Endodermal cell (in vitro differentiated cells): ENCODE measurements at regions not wholly inside any gene's neighbourhood (a gene's known extent, or its start where the extent isn't known, plus 50 kb on each side); places are given as distances from the start of the nearest gene placed in this dataset.
A peak's percentile ranks its signal among the peaks of the same experiment; 100 is the strongest.

Experiments used
- DNase-seq: peaks from one replicate; pipeline ENCODE4 v3.0.0-alpha.2; 2017
- H3K27ac ChIP-seq: 2 replicates; pipeline ENCODE4 v1.5.1; 2013; ENCODE audit warnings: mild to moderate bottlenecking, low read depth, low read length, moderate library complexity
- H3K27me3 ChIP-seq: 2 replicates; pipeline ENCODE4 v1.6.1; 2013; ENCODE audit warnings: mild to moderate bottlenecking, low read length, moderate library complexity; ENCODE audit not compliant: insufficient read depth, control insufficient read depth, poor library complexity, severe bottlenecking
- H3K36me3 ChIP-seq: 2 replicates; pipeline ENCODE4 v1.7.0; 2013; ENCODE audit warnings: mild to moderate bottlenecking, low read length, moderate library complexity; ENCODE audit not compliant: control insufficient read depth, insufficient read depth
- H3K4me1 ChIP-seq: one replicate; pipeline ENCODE4 v1.7.0; 2013; ENCODE audit warnings: low read length; ENCODE audit not compliant: control insufficient read depth, insufficient read depth
- H3K4me3 ChIP-seq: 2 replicates; pipeline ENCODE4 v1.5.1; 2013; ENCODE audit warnings: mild to moderate bottlenecking, low read length, moderate library complexity
- H3K9ac ChIP-seq: 2 replicates; pipeline ENCODE4 v1.6.1; 2013; ENCODE audit warnings: mild to moderate bottlenecking, low read length, moderate library complexity; ENCODE audit not compliant: poor library complexity, severe bottlenecking; ENCODE audit errors: extremely low read depth
- H3K9me3 ChIP-seq: 2 replicates; pipeline ENCODE4 v1.6.1; 2013; ENCODE audit warnings: mild to moderate bottlenecking, low read length, moderate library complexity; ENCODE audit not compliant: control insufficient read depth
- H3K27ac Mint-ChIP-seq: 2 replicates; pipeline ENCODE4 v1.8.0; 2020; ENCODE audit warnings: mixed read lengths
- H3K27me3 Mint-ChIP-seq: 2 replicates; pipeline ENCODE4 v1.8.0; 2021; ENCODE audit warnings: mild to moderate bottlenecking, mixed read lengths; ENCODE audit not compliant: insufficient read depth
- H3K36me3 Mint-ChIP-seq: 2 replicates; pipeline ENCODE4 v1.8.0; 2020; ENCODE audit warnings: low read depth, mixed read lengths
- H3K4me1 Mint-ChIP-seq: 2 replicates; pipeline ENCODE4 v1.8.0; 2020; ENCODE audit warnings: mixed read lengths
- H3K4me3 Mint-ChIP-seq: 2 replicates; pipeline ENCODE4 v1.8.0; 2020; ENCODE audit warnings: mild to moderate bottlenecking, moderate library complexity, mixed read lengths
- H3K9me3 Mint-ChIP-seq: 2 replicates; pipeline ENCODE4 v1.8.0; 2020; ENCODE audit warnings: mild to moderate bottlenecking, mixed read lengths
- CTCF ChIP-seq: fragments of 200-600 bp; sonication (generic); conservative IDR thresholded peaks from 2 replicates; pipeline ENCODE4 v1.5.0; 2021; ENCODE audit warnings: antibody characterized with exemption, mild to moderate bottlenecking
- WGBS, 2 experiments: methylation state at CpG; one replicate each; pipeline versions ENCODE4 v1.1.5 to v1.1.7; 2013; ENCODE audit warnings: missing lambda C conversion rate in 2 of 2, mixed read lengths in 1 of 2; ENCODE audit not compliant: insufficient coverage in 1 of 2, insufficient read length in 1 of 2; 5-methylcytosine and 5-hydroxymethylcytosine counted together

DNA sequence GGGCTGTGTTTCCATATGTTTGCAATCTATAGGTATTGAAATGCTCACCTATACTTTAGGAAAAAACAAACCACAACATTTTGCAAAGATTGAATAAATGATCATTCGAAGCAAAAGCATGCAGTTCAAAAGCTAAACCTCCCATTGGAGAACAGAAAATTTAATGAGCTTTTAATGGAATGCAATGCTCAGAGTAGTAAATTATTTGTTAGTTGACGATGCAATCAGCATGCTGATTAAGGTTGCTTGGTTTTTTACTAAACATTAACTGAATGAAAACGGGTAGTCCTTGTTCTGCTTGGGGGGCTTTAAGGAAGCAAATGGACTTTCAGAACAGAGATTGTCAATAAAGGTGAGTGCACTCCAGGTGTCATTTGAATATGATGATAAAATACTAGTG is 123.3 kb upstream of the TMEM161B start:
- H3K27me3 Mint-ChIP-seq: peaks cover 87% of the 10 kb centered on the region
- WGBS, 2 experiments: 70 to 80% methylated on average over 2 to 3 of the region's 3 CpGs

GRCh38 chr5:88391116-88391515 is 122.5 kb upstream of the TMEM161B start:
- H3K9me3 ChIP-seq: no peaks in the 10 kb centered on the region
- no peak overlapping the region for H3K9ac ChIP-seq
- no peaks in the 10 kb centered on the region for H3K36me3 Mint-ChIP-seq
- no peak overlapping the region for H3K27ac Mint-ChIP-seq
- peaks cover 60% of the 10 kb centered on the region for H3K4me1 Mint-ChIP-seq
- H3K4me3 ChIP-seq: no peak overlapping the region
- H3K4me3 Mint-ChIP-seq: no peak overlapping the region
- no peaks in the 10 kb centered on the region for H3K4me1 ChIP-seq
- DNase-seq: no peak
- H3K9me3 Mint-ChIP-seq: no peaks in the 10 kb centered on the region
- peaks cover 75% of the 10 kb centered on the region for H3K27me3 ChIP-seq
- H3K27ac ChIP-seq: peak overlapping the region; percentile 91
- TF ChIP-seq CTCF: no peak
- peaks cover 78% of the 10 kb centered on the region for H3K27me3 Mint-ChIP-seq
- no peaks in the 10 kb centered on the region for H3K36me3 ChIP-seq
- 60 to 65% methylated on average over 5 to 8 of the region's 8 CpGs for WGBS, 2 experiments

More for the DNA sequence above, 123.3 kb upstream of the TMEM161B start:
- Histone ChIP-seq H3K27ac (no peak overlapping the region), H3K27me3 (peaks cover 84% of the 10 kb centered on the region), H3K4me3 (no peak overlapping the region), H3K9me3 (no peaks in the 10 kb centered on the region), H3K9ac (no peak overlapping the region), H3K4me1 (no peaks in the 10 kb centered on the region), H3K36me3 (no peaks in the 10 kb centered on the region)
- DNase-seq: no peak
- H3K27ac Mint-ChIP-seq: no peak overlapping the region
- H3K36me3 Mint-ChIP-seq: no peaks in the 10 kb centered on the region
- H3K9me3 Mint-ChIP-seq: no peaks in the 10 kb centered on the region
- H3K4me1 Mint-ChIP-seq: peaks cover 57% of the 10 kb centered on the region
- no peak overlapping the region for H3K4me3 Mint-ChIP-seq
- TF ChIP-seq CTCF: no peak

- 85% methylated on average over 2 of the region's 2 CpGs; no CpG with 5 or more reads in 1 of the 2 experiments for WGBS, 2 experiments
- Mint-ChIP-seq H3K27me3 (peaks cover 73% of the 10 kb centered on the region), H3K27ac (no peak overlapping the region), H3K4me1 (peaks cover 61% of the 10 kb centered on the region), H3K9me3 (no peaks in the 10 kb centered on the region), H3K36me3 (no peaks in the 10 kb centered on the region), H3K4me3 (no peak overlapping the region)
- Histone ChIP-seq H3K4me3 (no peak overlapping the region), H3K9me3 (no peaks in the 10 kb centered on the region), H3K9ac (no peak overlapping the region), H3K36me3 (no peaks in the 10 kb centered on the region), H3K27ac (peak overlapping the region; percentile 91), H3K27me3 (peaks cover 69% of the 10 kb centered on the region), H3K4me1 (no peaks in the 10 kb centered on the region)
- TF ChIP-seq CTCF: no peak
- no peak for DNase-seq
These were observed 121.8 kb upstream of the TMEM161B start for GRCh38 chr5:88390481-88390880.
